Urothelium cell line (cell line): ENCODE measurements at regions not wholly inside any gene's neighbourhood (a gene's known extent, or its start where the extent isn't known, plus 50 kb on each side); places are given as distances from the start of the nearest gene placed in this dataset.

Source experiments
- DNase-seq: peaks from one replicate; pipeline ENCODE4 v3.0.0; 2011; ENCODE audit warnings: low spot score, mixed read lengths
- FAIRE-seq: peaks from 2 replicates; lab custom pipeline; 2011; peaks lifted over from hg19 to GRCh38; lab: Jason Lieb, UNC

GRCh38 chr17:77466596-77467223, 325.9 kb downstream of the SEC14L1 start:
- FAIRE-seq (no peak), DNase-seq (no peak)

- no peak for DNase-seq
Measured at GRCh38 chr17:77467521-77467920, 326.8 kb downstream of the SEC14L1 start.

GRCh38 chr17:77468897-77469296, 328.1 kb downstream of the SEC14L1 start:
- no peak for DNase-seq
- no peak for FAIRE-seq

More at GRCh38 chr17:77467521-77467920, 326.8 kb downstream of the SEC14L1 start:
- FAIRE-seq, result no peak

GRCh38 chr17:77470330-77470786, 329.6 kb downstream of the SEC14L1 start:
- FAIRE-seq, result no peak
- DNase-seq, result no peak

GRCh38 chr17:77470800-77471733, 330.3 kb downstream of the SEC14L1 start:
- no peak for FAIRE-seq
- DNase-seq, result peak; percentile 81

GRCh38 chr17:77471984-77472461, 331.3 kb downstream of the SEC14L1 start:
- peak; percentile 73 for DNase-seq
- FAIRE-seq, result no peak

GRCh38 chr17:77472468-77473310, 331.9 kb downstream of the SEC14L1 start:
- FAIRE-seq (no peak), DNase-seq (peak; percentile 59)

- peak; percentile 65 for FAIRE-seq
- peak; percentile 56 for DNase-seq
Measured at GRCh38 chr17:77473615-77474226, 333.0 kb downstream of the SEC14L1 start.

- DNase-seq (no peak), FAIRE-seq (no peak)
Measured at GRCh38 chr17:77474292-77474988, 333.7 kb downstream of the SEC14L1 start.

- peak; percentile 56 for DNase-seq
- peak; percentile 86 for FAIRE-seq
Measured at GRCh38 chr17:77475016-77475976, 334.5 kb downstream of the SEC14L1 start.

- FAIRE-seq (no peak), DNase-seq (no peak)
Measured at GRCh38 chr17:77476006-77476405, 335.2 kb downstream of the SEC14L1 start.

- FAIRE-seq, result no peak
- no peak for DNase-seq
Measured at GRCh38 chr17:77476498-77476897, 335.7 kb downstream of the SEC14L1 start.

- FAIRE-seq (peak; percentile 23), DNase-seq (no peak)
Measured at GRCh38 chr17:77476931-77477805, 336.4 kb downstream of the SEC14L1 start.

GRCh38 chr17:77478281-77478680, 337.5 kb downstream of the SEC14L1 start:
- DNase-seq (no peak), FAIRE-seq (no peak)

GRCh38 chr17:77478899-77479298, 338.1 kb downstream of the SEC14L1 start:
- FAIRE-seq (no peak), DNase-seq (no peak)

GRCh38 chr17:77479372-77480198, 338.8 kb downstream of the SEC14L1 start:
- FAIRE-seq (no peak), DNase-seq (no peak)

GRCh38 chr17:77480199-77480508, 339.4 kb downstream of the SEC14L1 start:
- FAIRE-seq (no peak), DNase-seq (no peak)
